Adrenal gland (tissue), 5 donors: ENCODE measurements at regions not wholly inside any gene's neighbourhood (a gene's known extent, or its start where the extent isn't known, plus 50 kb on each side); places are given as distances from the start of the nearest gene placed in this dataset.

Experiments used
- CTCF ChIP-seq, 6 experiments: fragments of 450-650 bp in 4 of 6; fragments of 200-600 bp in 2 of 6; sonication (generic) in 1 of 6; IDR thresholded peaks; 1 replicate in 5 of 6; 2 replicates in 1 of 6; pipeline versions ENCODE4 v1.5.1 to v1.8.0; 2016 to 2021; ENCODE audit warnings: antibody characterized with exemption in 6 of 6, mild to moderate bottlenecking in 2 of 6, moderate library complexity in 1 of 6
- POLR2A ChIP-seq, 2 donors: fragments of 450-650 bp; IDR thresholded peaks; one replicate each; pipeline ENCODE4 v1.6.1; 2017; ENCODE audit warnings: antibody characterized with exemption in 2 of 2, mild to moderate bottlenecking in 2 of 2, moderate library complexity in 1 of 2
- donor health status: DM: no; HTN: no; CAD: no.

- TF ChIP-seq CTCF (IDR thresholded peaks at IDR 0.05) (no peak), POLR2A (IDR thresholded peaks at IDR 0.05) (no peak)
Measured at GRCh38 chr9:13479096-13479495, 199.6 kb upstream of the MPDZ start.
